Fibroblast of lung (primary cell): ENCODE measurements at regions not wholly inside any gene's neighbourhood (a gene's known extent, or its start where the extent isn't known, plus 50 kb on each side); places are given as distances from the start of the nearest gene placed in this dataset.

Source experiments
- EZH2 ChIP-seq: IDR thresholded peaks from 2 replicates; pipeline ENCODE4 v1.5.1; 2012; ENCODE audit warnings: low read length, control low read depth, mild to moderate bottlenecking; ENCODE audit errors: missing control alignments
- TF ChIP-seq, protein P1 (sequence below), 2 donors: IDR thresholded peaks in 1 of 2; conservative IDR thresholded peaks in 1 of 2; 1 replicate in 1 of 2; 2 replicates in 1 of 2; pipeline ENCODE4 v1.5.1; 2011 to 2012; ENCODE audit warnings: low read length in 2 of 2, control low read depth in 1 of 2, inconsistent platforms in 1 of 2, low read depth in 1 of 2, mild to moderate bottlenecking in 1 of 2

DNA sequence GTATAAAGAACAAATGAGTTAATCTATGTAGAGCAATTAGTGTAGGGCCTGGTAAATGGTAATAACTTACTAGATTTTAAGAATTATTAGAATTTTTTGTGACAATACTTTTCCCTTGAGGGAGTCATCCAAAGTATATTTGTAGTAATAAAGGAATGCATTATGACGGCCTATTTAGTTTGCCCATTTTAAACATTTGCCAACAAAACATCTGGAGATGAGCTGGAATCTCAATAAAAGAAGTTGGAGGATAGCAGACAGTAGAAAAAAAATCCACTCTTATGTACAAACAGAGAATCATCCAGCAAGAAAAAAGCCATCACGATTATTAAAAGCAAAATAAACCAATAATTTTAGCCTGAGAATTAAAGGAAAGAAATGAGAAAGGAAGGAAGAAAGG is 567.3 kb upstream of the ADAMTS5 start:
- no peak for TF ChIP-seq EZH2
- TF ChIP-seq, protein P1, sequence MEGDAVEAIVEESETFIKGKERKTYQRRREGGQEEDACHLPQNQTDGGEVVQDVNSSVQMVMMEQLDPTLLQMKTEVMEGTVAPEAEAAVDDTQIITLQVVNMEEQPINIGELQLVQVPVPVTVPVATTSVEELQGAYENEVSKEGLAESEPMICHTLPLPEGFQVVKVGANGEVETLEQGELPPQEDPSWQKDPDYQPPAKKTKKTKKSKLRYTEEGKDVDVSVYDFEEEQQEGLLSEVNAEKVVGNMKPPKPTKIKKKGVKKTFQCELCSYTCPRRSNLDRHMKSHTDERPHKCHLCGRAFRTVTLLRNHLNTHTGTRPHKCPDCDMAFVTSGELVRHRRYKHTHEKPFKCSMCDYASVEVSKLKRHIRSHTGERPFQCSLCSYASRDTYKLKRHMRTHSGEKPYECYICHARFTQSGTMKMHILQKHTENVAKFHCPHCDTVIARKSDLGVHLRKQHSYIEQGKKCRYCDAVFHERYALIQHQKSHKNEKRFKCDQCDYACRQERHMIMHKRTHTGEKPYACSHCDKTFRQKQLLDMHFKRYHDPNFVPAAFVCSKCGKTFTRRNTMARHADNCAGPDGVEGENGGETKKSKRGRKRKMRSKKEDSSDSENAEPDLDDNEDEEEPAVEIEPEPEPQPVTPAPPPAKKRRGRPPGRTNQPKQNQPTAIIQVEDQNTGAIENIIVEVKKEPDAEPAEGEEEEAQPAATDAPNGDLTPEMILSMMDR (conservative IDR thresholded peaks at IDR 0.05 in 1 of 2, IDR thresholded peaks at IDR 0.05 in 1 of 2; ENCODE audit: low read depth in 1 of 2, low read length in 2 of 2), result no peak
